PC-9 (cell line): ENCODE measurements at regions not wholly inside any gene's neighbourhood (a gene's known extent, or its start where the extent isn't known, plus 50 kb on each side); places are given as distances from the start of the nearest gene placed in this dataset.
A peak's percentile ranks its signal among the peaks of the same experiment; 100 is the strongest.

Source experiments
- BruUV-seq: library from RNA; stranded (reverse); fragments of 400-500 nt; replicated peaks from 2 replicates; lab custom pipeline; 2021; lab: Mats Ljungman, UMichigan
- CTCF ChIA-PET: fragments of 300-600 bp; sonication (Branson Sonifier 250); formaldehyde crosslinking; loops from one replicate; lab custom pipeline; 2022; ENCODE audit warnings: antibody characterized with exemption; lab: Charles Lee
- POLR2A ChIA-PET: fragments of 300-600 bp; sonication (Branson Sonifier 250); formaldehyde crosslinking; loops from one replicate; lab custom pipeline; 2022; ENCODE audit warnings: antibody characterized with exemption; ENCODE audit not compliant: unreplicated experiment; lab: Charles Lee
- DNase-seq, 2 experiments: peaks; one replicate each; pipeline versions ENCODE4 v3.0.0 to v3.0.0-alpha.2; 2015 to 2022; ENCODE audit warnings: mixed read lengths in 1 of 2
- H2AFZ ChIP-seq: fragments of 200-600 bp; sonication (generic); 2 replicates; pipeline ENCODE4 v1.8.1; 2017; ENCODE audit warnings: antibody characterized with exemption
- H3F3A ChIP-seq: fragments of 200-600 bp; sonication (generic); 2 replicates; pipeline ENCODE4 v1.8.1; 2017; ENCODE audit warnings: antibody characterized with exemption, mild to moderate bottlenecking, low read depth; ENCODE audit not compliant: insufficient read depth
- H3K27ac ChIP-seq: fragments of 200-600 bp; sonication (generic); 2 replicates; pipeline ENCODE4 v1.6.1; 2016; ENCODE audit warnings: mixed run types
- H3K27me3 ChIP-seq: fragments of 200-600 bp; sonication (generic); 2 replicates; pipeline ENCODE4 v1.6.1; 2016; ENCODE audit warnings: low read depth, mixed run types; ENCODE audit not compliant: insufficient read depth
- H3K36me3 ChIP-seq: fragments of 200-600 bp; sonication (generic); 2 replicates; pipeline ENCODE4 v1.6.1; 2016; ENCODE audit warnings: low read depth, mixed run types
- H3K4me1 ChIP-seq: fragments of 200-600 bp; sonication (generic); replicated peaks from 2 replicates; pipeline ENCODE4 v1.6.1; 2016; ENCODE audit warnings: mixed run types; ENCODE audit not compliant: insufficient read depth
- H3K4me2 ChIP-seq: fragments of 200-600 bp; sonication (generic); 2 replicates; pipeline ENCODE4 v1.6.1; 2017; ENCODE audit warnings: mixed run types
- H3K4me3 ChIP-seq: fragments of 200-600 bp; sonication (generic); 2 replicates; pipeline ENCODE4 v1.6.1; 2016; ENCODE audit warnings: mixed run types
- H3K79me2 ChIP-seq: fragments of 200-600 bp; sonication (generic); 2 replicates; pipeline ENCODE4 v1.6.1; 2017; ENCODE audit warnings: low read depth, mixed run types
- H3K9me2 ChIP-seq: fragments of 200-600 bp; sonication (generic); 2 replicates; pipeline ENCODE4 v1.8.1; 2017; ENCODE audit warnings: mild to moderate bottlenecking; ENCODE audit not compliant: insufficient read depth
- H3K9me3 ChIP-seq: fragments of 200-600 bp; sonication (generic); 2 replicates; pipeline ENCODE4 v1.8.1; 2016; ENCODE audit warnings: low read depth; ENCODE audit not compliant: insufficient read depth
- H4K20me1 ChIP-seq: fragments of 200-600 bp; sonication (generic); 2 replicates; pipeline ENCODE4 v1.8.1; 2017; ENCODE audit not compliant: insufficient read depth
- CTCF ChIP-seq: fragments of 200-600 bp; sonication (generic); conservative IDR thresholded peaks from 2 replicates; pipeline ENCODE4 v1.6.1; 2017; ENCODE audit warnings: mixed run types, antibody characterized with exemption, mild to moderate bottlenecking, moderate library complexity
- EZH2 ChIP-seq: fragments of 200-600 bp; sonication (generic); IDR thresholded peaks from 2 replicates; pipeline ENCODE4 v1.8.0; 2017; ENCODE audit warnings: antibody characterized with exemption, low read depth
- intact Hi-C: fragments of 100-400 bp; cut with micrococcal nuclease; formaldehyde crosslinking; loops from one replicate; pipeline ENCODE4 v1.10.0; 2022; ENCODE audit not compliant: unreplicated experiment

- no peaks in the 10 kb centered on the region for H3K9me3 ChIP-seq
- H3K27me3 ChIP-seq = no peaks in the 10 kb centered on the region
- no peaks in the 10 kb centered on the region for H3K79me2 ChIP-seq
- no peak overlapping the region for H3K4me3 ChIP-seq
- H3K4me1 ChIP-seq = peaks cover 29% of the 10 kb centered on the region
- POLR2A ChIA-PET = interaction anchor here (0.6 kb wide), 1 partner anchor 94 kb away, joined by 3 read pairs; no protein-coding TSS in a partner anchor
- no TSS peak for BruUV-seq
- no peak for DNase-seq
- H3K4me2 ChIP-seq = no peak overlapping the region
- no peaks in the 10 kb centered on the region for H3K36me3 ChIP-seq
- no peak overlapping the region for H2AFZ ChIP-seq
- H3F3A ChIP-seq = peaks cover 4% of the 10 kb centered on the region; the same call in 1 of the 2 replicates
- TF ChIP-seq EZH2 (no peak), CTCF (no peak)
- H3K27ac ChIP-seq = no peak overlapping the region; the same call in 1 of the 2 replicates
- no peaks in the 10 kb centered on the region for H4K20me1 ChIP-seq
- intact Hi-C loops = loop anchor here (5.0 kb wide), 2 partner anchors 126 to 141 kb away; no protein-coding TSS in a partner anchor
- no peaks in the 10 kb centered on the region for H3K9me2 ChIP-seq
- CTCF ChIA-PET = no interaction called here
Measured at GRCh38 chr4:158998624-158999023, 104.3 kb upstream of the RAPGEF2 start.

GRCh38 chr4:158999166-158999682, 103.7 kb upstream of the RAPGEF2 start:
- no peaks in the 10 kb centered on the region for H3K9me2 ChIP-seq
- intact Hi-C loops = loop anchor here (5.0 kb wide), 2 partner anchors 127 to 142 kb away; no protein-coding TSS in a partner anchor
- H3F3A ChIP-seq = peaks cover 4% of the 10 kb centered on the region; the same call in 1 of the 2 replicates
- H3K9me3 ChIP-seq = no peaks in the 10 kb centered on the region
- H2AFZ ChIP-seq = no peak overlapping the region
- POLR2A ChIA-PET = interaction anchor here (0.6 kb wide), 1 partner anchor 94 kb away, joined by 3 read pairs; no protein-coding TSS in a partner anchor
- BruUV-seq = no TSS peak
- H3K79me2 ChIP-seq = no peaks in the 10 kb centered on the region
- no peak overlapping the region for H3K27ac ChIP-seq
- TF ChIP-seq CTCF = no peak
- TF ChIP-seq EZH2 = no peak
- H3K4me1 ChIP-seq = peaks cover 33% of the 10 kb centered on the region
- no peak overlapping the region for H3K4me2 ChIP-seq
- CTCF ChIA-PET = no interaction called here
- H3K27me3 ChIP-seq = no peaks in the 10 kb centered on the region
- peak in 1 of 2 experiments; percentile 34 for DNase-seq
- no peak overlapping the region for H3K4me3 ChIP-seq
- no peaks in the 10 kb centered on the region for H3K36me3 ChIP-seq
- no peaks in the 10 kb centered on the region for H4K20me1 ChIP-seq

- no peaks in the 10 kb centered on the region for H3K9me2 ChIP-seq
- TF ChIP-seq EZH2 = no peak
- TF ChIP-seq CTCF = no peak
- H3K27me3 ChIP-seq = no peaks in the 10 kb centered on the region
- no peak overlapping the region for H3K4me2 ChIP-seq
- peaks cover 33% of the 10 kb centered on the region for H3K4me1 ChIP-seq
- BruUV-seq = no TSS peak
- no peaks in the 10 kb centered on the region for H3K79me2 ChIP-seq
- H3F3A ChIP-seq = peaks cover 4% of the 10 kb centered on the region; the same call in 1 of the 2 replicates
- H2AFZ ChIP-seq = no peak overlapping the region
- CTCF ChIA-PET = no interaction called here
- intact Hi-C loops = loop anchor here (5.0 kb wide), 2 partner anchors 128 to 143 kb away; no protein-coding TSS in a partner anchor
- no peak overlapping the region for H3K4me3 ChIP-seq
- H4K20me1 ChIP-seq = no peaks in the 10 kb centered on the region
- H3K36me3 ChIP-seq = no peaks in the 10 kb centered on the region
- no peaks in the 10 kb centered on the region for H3K9me3 ChIP-seq
- POLR2A ChIA-PET = no interaction called here
- DNase-seq = no peak
- H3K27ac ChIP-seq = no peak overlapping the region
Measured at GRCh38 chr4:158999849-159000248, 103.0 kb upstream of the RAPGEF2 start.
